GM23338 (cell line): ENCODE measurements at regions not wholly inside any gene's neighbourhood (a gene's known extent, or its start where the extent isn't known, plus 50 kb on each side); places are given as distances from the start of the nearest gene placed in this dataset.

Source experiments
- CREB1 ChIP-seq: fragments of 250-450 bp; sonication (Bioruptor Pico); IDR thresholded peaks from 2 replicates; pipeline ENCODE4 v1.5.0; 2020; ENCODE audit warnings: low read depth, mild to moderate bottlenecking, moderate library complexity
- ETS1 ChIP-seq: IDR thresholded peaks from 2 replicates; pipeline ENCODE4 v1.6.1; 2016; ENCODE audit warnings: antibody characterized with exemption
- EZH2 ChIP-seq: fragments of 200-600 bp; sonication (generic); IDR thresholded peaks from one replicate; pipeline ENCODE4 v1.8.0; 2017; ENCODE audit warnings: antibody characterized with exemption, mild to moderate bottlenecking, low read depth; ENCODE audit not compliant: unreplicated experiment
- EZH2phosphoT487 ChIP-seq: fragments of 200-600 bp; sonication (generic); IDR thresholded peaks from one replicate; pipeline ENCODE4 v1.8.1; 2018; ENCODE audit warnings: antibody characterized with exemption; ENCODE audit not compliant: unreplicated experiment
- JUNB ChIP-seq: IDR thresholded peaks from one replicate; pipeline ENCODE4 v1.6.1; 2016; ENCODE audit warnings: antibody characterized with exemption; ENCODE audit not compliant: unreplicated experiment
- POLR2AphosphoS5 ChIP-seq: IDR thresholded peaks from 2 replicates; pipeline ENCODE4 v1.6.1; 2016; ENCODE audit warnings: antibody characterized with exemption, low read depth
- REST ChIP-seq: IDR thresholded peaks from one replicate; pipeline ENCODE4 v1.6.1; 2018; ENCODE audit warnings: antibody characterized with exemption; ENCODE audit not compliant: unreplicated experiment
- STAT1 ChIP-seq: IDR thresholded peaks from one replicate; pipeline ENCODE4 v1.6.1; 2016; ENCODE audit warnings: antibody characterized with exemption; ENCODE audit not compliant: unreplicated experiment
- ZNF114 ChIP-seq: fragments of 250-450 bp; sonication (Bioruptor Pico); IDR thresholded peaks from 2 replicates; pipeline ENCODE4 v1.5.0; 2020; ENCODE audit warnings: mild to moderate bottlenecking, moderate library complexity
- TF ChIP-seq, protein P1 (sequence below), 2 experiments: fragments of 200-600 bp in 1 of 2; sonication (generic) in 1 of 2; conservative IDR thresholded peaks; 2 replicates each; pipeline versions ENCODE4 v1.5.1 to v1.6.1; 2016 to 2017; ENCODE audit warnings: antibody characterized with exemption in 2 of 2, low read depth in 2 of 2, mild to moderate bottlenecking in 2 of 2, moderate library complexity in 1 of 2
- TF ChIP-seq, protein P2 (sequence below): fragments of 250-450 bp; sonication (Bioruptor Pico); IDR thresholded peaks from 2 replicates; pipeline ENCODE4 v1.5.0; 2020; ENCODE audit warnings: mild to moderate bottlenecking, moderate library complexity

DNA sequence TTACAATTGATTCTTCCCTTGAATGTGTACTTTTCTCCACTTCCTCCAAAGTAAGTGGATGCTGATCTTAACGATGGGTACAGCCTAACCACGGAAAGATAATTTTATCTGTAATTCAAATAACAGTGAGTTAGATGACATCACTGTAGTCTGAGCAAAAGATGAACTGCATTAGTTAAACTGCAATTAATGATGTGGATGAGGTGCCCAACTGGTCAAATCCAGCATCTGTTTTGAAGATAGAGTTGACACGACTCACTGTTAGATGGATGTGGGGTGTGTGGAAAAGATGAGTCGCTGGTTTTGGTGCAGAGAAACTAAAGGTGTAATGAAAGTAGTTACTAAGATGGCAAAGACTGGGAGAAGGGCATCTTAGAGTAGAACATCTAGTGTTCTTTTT lies 270.5 kb upstream of the MEIS1 start:
- TF ChIP-seq REST: no peak
- TF ChIP-seq, protein P1, sequence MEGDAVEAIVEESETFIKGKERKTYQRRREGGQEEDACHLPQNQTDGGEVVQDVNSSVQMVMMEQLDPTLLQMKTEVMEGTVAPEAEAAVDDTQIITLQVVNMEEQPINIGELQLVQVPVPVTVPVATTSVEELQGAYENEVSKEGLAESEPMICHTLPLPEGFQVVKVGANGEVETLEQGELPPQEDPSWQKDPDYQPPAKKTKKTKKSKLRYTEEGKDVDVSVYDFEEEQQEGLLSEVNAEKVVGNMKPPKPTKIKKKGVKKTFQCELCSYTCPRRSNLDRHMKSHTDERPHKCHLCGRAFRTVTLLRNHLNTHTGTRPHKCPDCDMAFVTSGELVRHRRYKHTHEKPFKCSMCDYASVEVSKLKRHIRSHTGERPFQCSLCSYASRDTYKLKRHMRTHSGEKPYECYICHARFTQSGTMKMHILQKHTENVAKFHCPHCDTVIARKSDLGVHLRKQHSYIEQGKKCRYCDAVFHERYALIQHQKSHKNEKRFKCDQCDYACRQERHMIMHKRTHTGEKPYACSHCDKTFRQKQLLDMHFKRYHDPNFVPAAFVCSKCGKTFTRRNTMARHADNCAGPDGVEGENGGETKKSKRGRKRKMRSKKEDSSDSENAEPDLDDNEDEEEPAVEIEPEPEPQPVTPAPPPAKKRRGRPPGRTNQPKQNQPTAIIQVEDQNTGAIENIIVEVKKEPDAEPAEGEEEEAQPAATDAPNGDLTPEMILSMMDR (conservative IDR thresholded peaks at IDR 0.05; ENCODE audit: low read depth in 2 of 2): no peak
- no peak for TF ChIP-seq JUNB
- TF ChIP-seq ZNF114: no peak
- no peak for TF ChIP-seq EZH2
- no peak for TF ChIP-seq EZH2phosphoT487
- TF ChIP-seq CREB1: no peak
- no peak for TF ChIP-seq POLR2AphosphoS5
- TF ChIP-seq, protein P2, sequence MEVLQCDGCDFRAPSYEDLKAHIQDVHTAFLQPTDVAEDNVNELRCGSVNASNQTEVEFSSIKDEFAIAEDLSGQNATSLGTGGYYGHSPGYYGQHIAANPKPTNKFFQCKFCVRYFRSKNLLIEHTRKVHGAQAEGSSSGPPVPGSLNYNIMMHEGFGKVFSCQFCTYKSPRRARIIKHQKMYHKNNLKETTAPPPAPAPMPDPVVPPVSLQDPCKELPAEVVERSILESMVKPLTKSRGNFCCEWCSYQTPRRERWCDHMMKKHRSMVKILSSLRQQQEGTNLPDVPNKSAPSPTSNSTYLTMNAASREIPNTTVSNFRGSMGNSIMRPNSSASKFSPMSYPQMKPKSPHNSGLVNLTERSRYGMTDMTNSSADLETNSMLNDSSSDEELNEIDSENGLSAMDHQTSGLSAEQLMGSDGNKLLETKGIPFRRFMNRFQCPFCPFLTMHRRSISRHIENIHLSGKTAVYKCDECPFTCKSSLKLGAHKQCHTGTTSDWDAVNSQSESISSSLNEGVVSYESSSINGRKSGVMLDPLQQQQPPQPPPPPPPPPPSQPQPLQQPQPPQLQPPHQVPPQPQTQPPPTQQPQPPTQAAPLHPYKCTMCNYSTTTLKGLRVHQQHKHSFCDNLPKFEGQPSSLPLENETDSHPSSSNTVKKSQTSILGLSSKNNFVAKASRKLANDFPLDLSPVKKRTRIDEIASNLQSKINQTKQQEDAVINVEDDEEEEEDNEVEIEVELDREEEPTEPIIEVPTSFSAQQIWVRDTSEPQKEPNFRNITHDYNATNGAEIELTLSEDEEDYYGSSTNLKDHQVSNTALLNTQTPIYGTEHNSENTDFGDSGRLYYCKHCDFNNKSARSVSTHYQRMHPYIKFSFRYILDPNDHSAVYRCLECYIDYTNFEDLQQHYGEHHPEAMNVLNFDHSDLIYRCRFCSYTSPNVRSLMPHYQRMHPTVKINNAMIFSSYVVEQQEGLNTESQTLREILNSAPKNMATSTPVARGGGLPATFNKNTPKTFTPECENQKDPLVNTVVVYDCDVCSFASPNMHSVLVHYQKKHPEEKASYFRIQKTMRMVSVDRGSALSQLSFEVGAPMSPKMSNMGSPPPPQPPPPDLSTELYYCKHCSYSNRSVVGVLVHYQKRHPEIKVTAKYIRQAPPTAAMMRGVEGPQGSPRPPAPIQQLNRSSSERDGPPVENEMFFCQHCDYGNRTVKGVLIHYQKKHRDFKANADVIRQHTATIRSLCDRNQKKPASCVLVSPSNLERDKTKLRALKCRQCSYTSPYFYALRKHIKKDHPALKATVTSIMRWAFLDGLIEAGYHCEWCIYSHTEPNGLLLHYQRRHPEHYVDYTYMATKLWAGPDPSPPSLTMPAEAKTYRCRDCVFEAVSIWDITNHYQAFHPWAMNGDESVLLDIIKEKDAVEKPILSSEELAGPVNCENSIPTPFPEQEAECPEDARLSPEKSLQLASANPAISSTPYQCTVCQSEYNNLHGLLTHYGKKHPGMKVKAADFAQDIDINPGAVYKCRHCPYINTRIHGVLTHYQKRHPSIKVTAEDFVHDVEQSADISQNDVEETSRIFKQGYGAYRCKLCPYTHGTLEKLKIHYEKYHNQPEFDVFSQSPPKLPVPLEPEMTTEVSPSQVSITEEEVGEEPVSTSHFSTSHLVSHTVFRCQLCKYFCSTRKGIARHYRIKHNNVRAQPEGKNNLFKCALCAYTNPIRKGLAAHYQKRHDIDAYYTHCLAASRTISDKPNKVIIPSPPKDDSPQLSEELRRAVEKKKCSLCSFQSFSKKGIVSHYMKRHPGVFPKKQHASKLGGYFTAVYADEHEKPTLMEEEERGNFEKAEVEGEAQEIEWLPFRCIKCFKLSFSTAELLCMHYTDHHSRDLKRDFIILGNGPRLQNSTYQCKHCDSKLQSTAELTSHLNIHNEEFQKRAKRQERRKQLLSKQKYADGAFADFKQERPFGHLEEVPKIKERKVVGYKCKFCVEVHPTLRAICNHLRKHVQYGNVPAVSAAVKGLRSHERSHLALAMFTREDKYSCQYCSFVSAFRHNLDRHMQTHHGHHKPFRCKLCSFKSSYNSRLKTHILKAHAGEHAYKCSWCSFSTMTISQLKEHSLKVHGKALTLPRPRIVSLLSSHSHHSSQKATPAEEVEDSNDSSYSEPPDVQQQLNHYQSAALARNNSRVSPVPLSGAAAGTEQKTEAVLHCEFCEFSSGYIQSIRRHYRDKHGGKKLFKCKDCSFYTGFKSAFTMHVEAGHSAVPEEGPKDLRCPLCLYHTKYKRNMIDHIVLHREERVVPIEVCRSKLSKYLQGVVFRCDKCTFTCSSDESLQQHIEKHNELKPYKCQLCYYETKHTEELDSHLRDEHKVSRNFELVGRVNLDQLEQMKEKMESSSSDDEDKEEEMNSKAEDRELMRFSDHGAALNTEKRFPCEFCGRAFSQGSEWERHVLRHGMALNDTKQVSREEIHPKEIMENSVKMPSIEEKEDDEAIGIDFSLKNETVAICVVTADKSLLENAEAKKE (CRISPR knock-in tag): no peak
- TF ChIP-seq ETS1: no peak
- TF ChIP-seq STAT1: no peak
